IPS DF 6.9 (cell line): ENCODE measurements at regions not wholly inside any gene's neighbourhood (a gene's known extent, or its start where the extent isn't known, plus 50 kb on each side); places are given as distances from the start of the nearest gene placed in this dataset.

Source experiments
- DNase-seq: peaks from one replicate; pipeline ENCODE4 v3.0.0-alpha.2; 2013; ENCODE audit warnings: low read depth, low spot score
- H3K27ac ChIP-seq: one replicate; pipeline ENCODE4 v1.5.1; 2013; ENCODE audit warnings: low read length, control low read depth
- H3K27me3 ChIP-seq: 2 replicates; pipeline ENCODE4 v1.6.1; 2013; ENCODE audit warnings: mild to moderate bottlenecking, low read length; ENCODE audit not compliant: control insufficient read depth, insufficient read depth
- H3K36me3 ChIP-seq: 2 replicates; pipeline ENCODE4 v1.6.1; 2013; ENCODE audit warnings: low read length; ENCODE audit not compliant: control insufficient read depth, insufficient read depth
- H3K4me1 ChIP-seq: 2 replicates; pipeline ENCODE4 v1.6.1; 2013; ENCODE audit warnings: low read length; ENCODE audit not compliant: control insufficient read depth, insufficient read depth
- H3K4me3 ChIP-seq: 2 replicates; pipeline ENCODE4 v1.5.1; 2013; ENCODE audit warnings: mild to moderate bottlenecking, low read length
- H3K9me3 ChIP-seq: 2 replicates; pipeline ENCODE4 v1.6.1; 2013; ENCODE audit warnings: low read length, inconsistent platforms; ENCODE audit not compliant: control insufficient read depth, insufficient read depth
- WGBS: extraction: QIAGEN DNeasy Blood & Tissue Kit; methylation state at CpG from one replicate; pipeline ENCODE4 v1.1.7; 2013; ENCODE audit warnings: mixed read lengths, missing lambda C conversion rate; ENCODE audit not compliant: insufficient read length, insufficient coverage; 5-methylcytosine and 5-hydroxymethylcytosine counted together

DNA sequence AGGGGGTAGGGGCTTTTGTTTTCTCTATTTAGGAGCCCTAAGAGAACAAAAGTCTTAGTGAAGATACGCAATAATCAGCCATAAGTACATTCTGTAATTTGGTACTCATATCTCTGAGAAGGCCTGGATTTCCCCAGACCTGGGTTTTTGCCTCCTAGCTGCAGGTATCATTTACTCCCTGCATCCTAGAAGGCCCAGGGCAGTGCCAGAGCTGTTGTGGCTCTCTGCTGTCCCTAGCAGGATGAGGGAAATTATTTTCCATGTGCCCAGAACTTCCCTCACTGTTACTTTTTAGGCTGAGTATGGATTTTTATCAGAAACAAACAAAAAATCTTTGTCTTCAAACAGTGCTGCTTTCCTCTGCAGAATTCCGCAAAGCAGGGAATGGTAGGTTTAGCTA, 192.5 kb upstream of the SYT1 start:
- no CpG with 5 or more reads among the region's 2 CpGs for WGBS
- no peaks in the 10 kb centered on the region for H3K36me3 ChIP-seq
- no peak overlapping the region for H3K4me3 ChIP-seq
- DNase-seq = no peak
- H3K4me1 ChIP-seq = 0 out of 2 replicates have a peak, but pooled peaks cover 1% of the 10 kb centered on the region
- no peak overlapping the region for H3K27ac ChIP-seq
- no peaks in the 10 kb centered on the region for H3K9me3 ChIP-seq
- no peaks in the 10 kb centered on the region for H3K27me3 ChIP-seq

DNA sequence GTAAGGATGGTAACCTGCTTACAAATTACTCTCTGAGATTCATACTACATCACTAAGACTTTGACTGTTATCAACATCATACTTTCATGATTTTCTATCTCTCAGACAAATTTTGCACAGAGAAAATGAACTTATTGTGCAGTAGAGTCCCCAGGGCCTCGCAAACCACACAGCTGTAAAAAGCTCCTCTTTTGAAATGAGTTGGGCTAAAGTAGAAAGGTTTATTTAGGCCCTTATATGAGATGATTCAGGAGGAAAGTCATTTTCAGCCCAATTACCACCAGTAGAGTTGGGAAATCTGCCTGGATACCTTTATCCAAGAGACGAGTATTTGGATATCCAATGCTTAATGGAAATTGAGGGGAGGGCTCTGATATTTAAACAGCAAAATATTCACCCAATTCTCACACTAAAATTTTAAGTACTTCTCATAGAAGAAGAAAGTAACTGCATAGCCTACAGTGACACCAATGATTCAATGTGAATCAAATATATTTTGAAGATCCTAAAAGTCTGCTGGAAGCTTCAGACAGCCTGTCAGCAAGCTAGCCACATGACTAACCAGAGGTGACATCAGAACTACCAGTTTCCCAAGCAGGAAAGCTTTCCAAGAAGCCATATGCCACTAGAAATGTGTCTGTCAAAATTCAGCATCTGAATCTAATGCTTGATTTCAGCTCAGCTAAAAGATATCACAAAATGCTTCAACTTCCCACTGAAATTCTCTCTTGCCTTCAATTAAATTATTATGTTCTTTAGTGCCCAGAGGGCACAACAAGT, 190.1 kb upstream of the SYT1 start:
- no peaks in the 10 kb centered on the region for H3K36me3 ChIP-seq
- DNase-seq = no peak
- no CpG with 5 or more reads among the region's 2 CpGs for WGBS
- H3K4me1 ChIP-seq = 0 out of 2 replicates have a peak, but pooled peaks cover 1% of the 10 kb centered on the region
- no peaks in the 10 kb centered on the region for H3K9me3 ChIP-seq
- no peak overlapping the region for H3K4me3 ChIP-seq
- no peaks in the 10 kb centered on the region for H3K27me3 ChIP-seq
- no peak overlapping the region for H3K27ac ChIP-seq

DNA sequence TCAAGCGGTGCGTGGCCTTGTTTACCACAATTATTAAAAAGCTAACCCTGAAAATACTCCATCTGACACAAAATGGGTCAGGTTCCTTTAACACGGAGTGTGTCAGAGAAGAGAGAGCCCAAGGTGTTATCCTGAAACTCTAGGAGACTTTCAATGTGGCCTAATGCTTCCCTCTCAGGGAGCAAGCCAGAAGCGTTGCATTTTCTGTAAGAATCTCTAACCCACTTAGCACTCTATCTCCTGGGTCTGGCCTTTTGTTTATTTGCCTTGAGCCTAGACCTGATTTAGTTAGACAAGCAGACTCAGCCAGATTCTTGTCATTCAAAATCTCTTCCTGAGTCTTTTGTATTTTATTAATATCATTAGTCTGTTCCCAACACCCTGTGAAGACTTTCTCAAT, 184.0 kb upstream of the SYT1 start:
- Histone ChIP-seq H3K4me1 (no peaks in the 10 kb centered on the region), H3K27ac (no peak overlapping the region), H3K36me3 (no peaks in the 10 kb centered on the region), H3K4me3 (no peak overlapping the region), H3K27me3 (no peaks in the 10 kb centered on the region), H3K9me3 (no peaks in the 10 kb centered on the region)
- no CpG with 5 or more reads among the region's 4 CpGs for WGBS
- DNase-seq = no peak

DNA sequence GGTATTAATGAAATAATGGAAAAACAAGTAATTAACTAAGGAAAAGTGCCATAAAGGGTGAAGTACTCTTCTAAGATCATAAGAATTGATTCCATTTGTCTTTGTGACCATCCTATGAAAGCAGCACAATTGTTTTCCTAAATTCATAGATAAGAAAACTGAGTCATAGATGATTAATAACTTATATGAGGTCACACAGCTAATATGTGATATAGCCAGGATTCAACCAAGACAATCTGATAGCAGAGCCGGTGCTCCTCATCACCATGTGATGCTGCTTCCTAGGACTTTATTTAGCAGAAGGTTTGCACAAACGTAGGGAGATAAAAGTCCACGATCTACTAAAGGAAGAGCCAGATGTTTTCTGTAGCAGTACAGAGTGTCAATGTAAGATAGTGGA, 181.5 kb upstream of the SYT1 start:
- H3K4me3 ChIP-seq = no peak overlapping the region
- DNase-seq = no peak
- no peaks in the 10 kb centered on the region for H3K4me1 ChIP-seq
- H3K27me3 ChIP-seq = no peaks in the 10 kb centered on the region
- H3K27ac ChIP-seq = no peak overlapping the region
- WGBS = no CpG with 5 or more reads among the region's 3 CpGs
- H3K9me3 ChIP-seq = no peaks in the 10 kb centered on the region
- H3K36me3 ChIP-seq = no peaks in the 10 kb centered on the region

DNA sequence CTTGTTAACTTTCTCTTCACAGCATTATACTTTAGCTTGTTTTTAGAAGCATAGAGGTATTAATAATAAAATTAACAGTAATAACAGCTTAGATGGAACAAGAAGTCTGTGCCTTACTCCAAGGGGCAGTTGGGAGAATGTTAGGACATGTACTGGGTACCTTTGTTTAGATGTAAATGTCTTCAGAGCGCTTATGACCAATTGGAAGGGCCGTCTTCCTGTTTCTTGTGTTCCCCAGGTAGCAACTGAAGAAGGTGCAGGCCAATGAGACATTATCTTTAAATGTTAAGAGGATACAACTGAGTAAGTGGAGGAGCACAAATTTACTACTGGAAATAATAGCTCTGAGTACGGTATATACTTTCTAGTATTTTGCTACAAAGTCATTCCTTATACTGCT, 180.9 kb upstream of the SYT1 start:
- H3K36me3 ChIP-seq = no peaks in the 10 kb centered on the region
- H3K4me1 ChIP-seq = no peaks in the 10 kb centered on the region
- no peaks in the 10 kb centered on the region for H3K9me3 ChIP-seq
- WGBS = no CpG with 5 or more reads among the region's 3 CpGs
- H3K4me3 ChIP-seq = no peak overlapping the region
- H3K27me3 ChIP-seq = no peaks in the 10 kb centered on the region
- DNase-seq = no peak
- H3K27ac ChIP-seq = no peak overlapping the region

DNA sequence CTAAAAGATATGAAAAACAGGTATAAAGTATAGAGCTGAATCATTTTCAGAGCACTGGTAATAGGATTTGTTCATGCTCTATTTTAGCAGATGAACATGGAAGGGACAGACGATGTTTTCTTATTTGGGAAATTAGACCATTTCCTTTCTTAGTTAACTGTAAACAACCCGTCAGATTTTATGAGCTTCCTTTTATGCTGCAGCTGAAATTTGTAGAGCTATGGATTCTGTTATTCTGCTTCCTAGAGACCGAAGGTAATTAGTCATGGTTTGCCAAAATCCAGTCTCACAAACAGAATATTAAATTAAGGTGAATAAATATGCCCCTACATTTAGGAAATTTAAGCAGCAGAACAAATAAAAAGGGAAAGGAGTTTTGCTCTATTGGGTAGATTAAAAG, 180.2 kb upstream of the SYT1 start:
- WGBS = no CpG with 5 or more reads among the region's 3 CpGs
- no peak for DNase-seq
- Histone ChIP-seq H3K9me3 (no peaks in the 10 kb centered on the region), H3K27me3 (no peaks in the 10 kb centered on the region), H3K36me3 (no peaks in the 10 kb centered on the region), H3K4me3 (no peak overlapping the region), H3K4me1 (no peaks in the 10 kb centered on the region), H3K27ac (no peak overlapping the region)

DNA sequence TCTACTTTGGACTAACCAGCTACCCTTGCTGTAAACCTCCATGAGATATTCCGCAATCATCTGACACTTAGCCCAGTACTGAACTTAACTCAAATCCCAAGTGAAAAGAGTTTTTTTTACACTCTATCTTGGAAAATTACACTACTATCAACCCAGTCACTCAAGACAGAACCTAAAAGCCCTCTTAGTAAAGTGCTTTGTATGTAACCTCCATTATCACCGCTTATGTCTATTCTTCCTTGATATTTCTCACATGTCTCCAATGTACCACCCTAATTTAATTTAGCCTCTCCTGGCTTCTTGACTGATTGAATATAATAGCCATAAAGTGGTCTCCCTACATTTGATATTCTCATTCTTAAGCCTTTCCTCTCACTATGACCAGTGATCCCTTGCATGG, 168.8 kb upstream of the SYT1 start:
- WGBS = no CpG with 5 or more reads among the region's 2 CpGs

DNA sequence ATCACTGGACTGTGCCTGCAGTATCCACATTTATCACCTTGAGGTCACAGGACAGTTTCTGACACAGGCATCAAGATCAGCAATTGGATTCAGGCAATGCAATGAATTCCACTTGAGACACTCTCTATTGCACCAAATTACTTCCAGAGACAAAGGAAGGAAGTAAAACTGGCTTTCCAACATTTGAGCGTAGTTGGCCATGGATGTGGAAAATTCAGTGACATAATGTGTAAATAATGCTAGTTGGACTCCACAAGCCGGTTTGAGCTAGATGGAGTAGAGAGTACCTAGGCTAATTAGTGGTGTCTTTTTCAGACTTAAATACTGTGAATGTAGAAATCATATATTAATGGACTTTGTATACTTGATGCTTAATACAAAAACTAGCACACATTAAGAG, 168.3 kb upstream of the SYT1 start:
- Histone ChIP-seq H3K27ac (no peak overlapping the region), H3K27me3 (no peaks in the 10 kb centered on the region), H3K36me3 (no peaks in the 10 kb centered on the region), H3K9me3 (no peaks in the 10 kb centered on the region), H3K4me3 (no peak overlapping the region), H3K4me1 (no peaks in the 10 kb centered on the region)
- no CpG with 5 or more reads among the region's 2 CpGs for WGBS
- DNase-seq = no peak

More for the DNA sequence above, 168.8 kb upstream of the SYT1 start:
- Histone ChIP-seq H3K27me3 (no peaks in the 10 kb centered on the region), H3K36me3 (no peaks in the 10 kb centered on the region), H3K4me1 (no peaks in the 10 kb centered on the region), H3K4me3 (no peak overlapping the region), H3K27ac (no peak overlapping the region), H3K9me3 (no peaks in the 10 kb centered on the region)
- DNase-seq = no peak

DNA sequence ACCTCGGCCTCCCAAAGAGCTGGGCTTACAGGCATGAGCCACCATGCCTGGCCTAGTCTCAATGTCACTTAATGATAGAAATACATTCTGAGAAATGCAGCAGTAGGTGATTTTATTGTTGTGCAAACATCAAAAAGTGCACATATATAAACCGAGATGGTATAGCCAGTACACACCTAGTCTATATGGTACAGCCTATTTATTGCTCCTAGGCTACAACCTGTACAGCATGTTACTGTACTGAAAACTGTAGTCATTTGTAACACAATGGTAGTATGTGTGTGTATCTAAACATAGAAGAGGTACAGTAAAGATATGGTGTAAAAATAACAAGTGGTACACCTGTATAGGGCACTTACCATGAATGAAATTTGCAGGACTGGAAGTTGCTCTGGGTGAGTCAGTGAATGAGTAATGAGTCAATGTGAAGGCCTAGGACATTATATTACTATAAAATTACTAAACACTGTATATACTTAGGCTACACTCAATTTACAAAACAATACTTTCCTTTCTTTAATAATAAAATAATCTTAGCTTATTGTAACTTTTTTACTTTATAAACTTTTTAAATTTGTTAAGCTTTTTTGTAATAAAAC, 166.7 kb upstream of the SYT1 start:
- Histone ChIP-seq H3K27me3 (no peaks in the 10 kb centered on the region), H3K4me1 (no peaks in the 10 kb centered on the region), H3K36me3 (no peaks in the 10 kb centered on the region), H3K27ac (no peak overlapping the region), H3K9me3 (no peaks in the 10 kb centered on the region), H3K4me3 (no peak overlapping the region)
- no peak for DNase-seq
- no CpG with 5 or more reads among the region's 2 CpGs for WGBS

DNA sequence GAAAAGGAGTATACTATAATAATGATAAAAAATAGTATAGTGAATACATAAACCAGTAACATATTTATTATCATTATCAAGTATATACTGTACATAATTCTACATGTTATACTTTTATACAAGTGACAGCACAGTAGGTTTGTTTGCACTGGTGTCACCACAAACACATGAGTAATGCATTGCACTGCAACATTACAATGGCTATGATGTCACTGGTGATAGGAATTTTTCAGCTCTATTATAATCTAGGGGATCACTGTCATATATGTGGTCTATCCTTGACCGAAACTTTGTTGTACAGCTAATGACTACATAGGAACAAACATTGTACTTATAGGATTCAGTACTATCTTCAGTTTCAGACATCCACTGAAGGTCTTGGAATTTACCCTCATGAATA, 165.8 kb upstream of the SYT1 start:
- DNase-seq = no peak
- no peaks in the 10 kb centered on the region for H3K9me3 ChIP-seq
- H3K36me3 ChIP-seq = no peaks in the 10 kb centered on the region
- no peak overlapping the region for H3K4me3 ChIP-seq
- WGBS = no CpG with 5 or more reads among the region's 1 CpG
- H3K27ac ChIP-seq = no peak overlapping the region
- no peaks in the 10 kb centered on the region for H3K4me1 ChIP-seq
- H3K27me3 ChIP-seq = no peaks in the 10 kb centered on the region

DNA sequence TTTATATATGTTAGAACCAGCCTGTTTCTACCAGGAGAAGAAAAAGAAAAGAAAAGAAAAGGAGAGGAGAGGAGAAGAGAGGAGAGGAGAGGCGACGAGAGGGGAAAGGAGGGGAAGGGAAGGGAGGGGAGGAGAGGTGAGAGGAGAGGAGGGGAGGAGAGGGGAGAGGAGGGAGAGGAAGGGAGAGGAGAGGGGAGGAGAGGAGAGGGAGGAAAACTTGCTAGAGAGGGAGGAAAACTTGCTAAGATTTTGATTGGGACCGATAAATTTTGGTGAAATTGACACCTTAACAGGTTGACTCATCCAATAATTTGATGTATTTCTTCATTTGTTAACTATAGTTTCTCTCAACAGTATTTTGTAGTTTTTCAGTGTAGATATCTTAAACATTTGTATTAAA, 164.0 kb upstream of the SYT1 start:
- 100% methylated on average over 2 of the region's 3 CpGs for WGBS

More for the DNA sequence above, 164.0 kb upstream of the SYT1 start:
- Histone ChIP-seq H3K36me3 (no peaks in the 10 kb centered on the region), H3K4me3 (no peak overlapping the region), H3K27ac (no peak overlapping the region), H3K9me3 (no peaks in the 10 kb centered on the region), H3K4me1 (no peaks in the 10 kb centered on the region), H3K27me3 (no peaks in the 10 kb centered on the region)
- DNase-seq = no peak
